ENCODE measurements at regions not wholly inside any gene's neighbourhood (a gene's known extent, or its start where the extent isn't known, plus 50 kb on each side); places are given as distances from the start of the nearest gene placed in this dataset.
"Not testable (repeated sequence)": the region's sequence is repeated elsewhere in the genome, so short reads cannot be mapped to it uniquely, and the experiment has no call there.

- no peak for DNase-seq
Measured at GRCh38 chr2:10224734-10225133, 78.0 kb upstream of the HPCAL1 start.

- peak in 1 of 5 donors; percentile 8 for DNase-seq
Measured at GRCh38 chr2:10225291-10226037, 77.2 kb upstream of the HPCAL1 start.

- DNase-seq = peak in 1 of 5 donors; percentile 8
Measured at GRCh38 chr2:10226038-10226724, 76.5 kb upstream of the HPCAL1 start.

- DNase-seq = peak in 1 of 5 donors; percentile 1
Measured at GRCh38 chr2:10228611-10229365, 73.9 kb upstream of the HPCAL1 start.

DNA sequence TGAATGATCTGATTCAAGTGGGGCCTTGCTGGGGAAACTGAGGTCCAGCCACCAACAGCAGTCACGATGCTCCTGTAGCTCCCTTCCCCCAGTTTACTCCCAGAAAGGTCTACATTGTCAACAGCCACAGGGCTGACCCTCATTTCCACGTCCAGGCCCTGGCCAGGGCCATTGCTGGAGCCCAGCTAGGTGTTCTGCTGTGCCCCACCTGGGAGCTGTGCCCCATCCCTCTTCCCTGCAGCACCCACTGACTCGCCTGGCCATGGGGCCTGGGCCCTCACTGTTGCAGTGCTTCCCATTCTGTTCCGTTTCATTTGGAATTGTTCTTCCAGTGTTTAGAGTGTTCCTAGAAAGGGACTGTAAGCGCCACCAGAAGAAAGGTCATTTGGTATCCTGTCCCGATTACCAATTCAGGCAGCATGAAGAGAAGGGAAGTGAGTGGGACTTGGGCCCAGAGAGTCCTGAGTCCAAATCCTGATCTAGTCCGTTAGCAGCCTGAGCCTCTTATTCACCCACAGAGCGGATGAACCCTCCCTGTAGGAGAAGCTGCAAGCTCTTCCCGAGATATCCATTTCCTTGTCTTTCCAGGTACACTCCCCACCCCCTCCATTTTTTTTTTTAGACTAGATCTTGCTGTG, 73.1 kb upstream of the HPCAL1 start:
- DNase-seq = no peak

DNA sequence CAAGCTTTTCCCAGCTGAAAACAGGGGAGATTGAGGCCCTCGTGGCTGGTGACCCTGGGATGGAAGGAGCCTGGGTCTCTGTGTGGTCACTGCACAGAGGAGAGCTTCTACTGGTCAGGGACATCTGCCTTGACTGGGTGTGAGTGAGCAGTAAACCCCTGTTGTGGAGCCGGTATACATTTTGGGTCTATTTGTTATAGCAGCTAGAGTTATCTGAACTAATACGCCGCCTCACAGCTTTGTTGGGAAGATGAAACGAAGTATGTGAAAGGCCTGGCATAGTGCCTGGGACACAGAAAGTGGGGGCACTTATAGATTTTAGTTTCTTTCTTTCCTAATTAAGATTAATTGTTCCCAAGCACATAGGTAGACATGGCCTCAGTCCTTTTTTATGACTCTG, 72.2 kb upstream of the HPCAL1 start:
- DNase-seq = no peak

DNA sequence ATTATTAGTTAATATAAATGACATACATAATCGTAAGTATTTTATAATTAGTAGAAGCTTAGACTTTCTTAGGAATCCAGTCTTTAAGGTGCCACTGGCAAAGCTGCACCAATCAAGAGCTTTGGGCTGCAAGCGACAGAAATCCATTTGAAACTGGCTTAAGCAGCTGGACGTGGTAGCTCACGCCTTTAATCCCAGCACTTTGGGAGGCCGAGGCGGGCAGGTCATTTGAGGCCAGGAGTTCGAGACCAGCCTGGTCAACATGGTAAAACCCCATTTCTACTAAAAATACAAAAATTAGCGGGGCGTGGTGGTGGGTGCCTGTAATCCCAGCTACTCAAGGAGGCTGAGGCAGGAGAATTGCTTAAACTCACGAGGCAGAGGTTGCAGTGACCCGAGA, 71.8 kb upstream of the HPCAL1 start:
- not testable (repeated sequence) for DNase-seq

GRCh38 chr2:10231551-10232085, 71.1 kb upstream of the HPCAL1 start:
- DNase-seq = no peak

GRCh38 chr2:10232096-10232815, 70.4 kb upstream of the HPCAL1 start:
- DNase-seq = peak in 1 of 5 donors; percentile 4

GRCh38 chr2:10233131-10234012, 69.3 kb upstream of the HPCAL1 start:
- DNase-seq = no peak

DNA sequence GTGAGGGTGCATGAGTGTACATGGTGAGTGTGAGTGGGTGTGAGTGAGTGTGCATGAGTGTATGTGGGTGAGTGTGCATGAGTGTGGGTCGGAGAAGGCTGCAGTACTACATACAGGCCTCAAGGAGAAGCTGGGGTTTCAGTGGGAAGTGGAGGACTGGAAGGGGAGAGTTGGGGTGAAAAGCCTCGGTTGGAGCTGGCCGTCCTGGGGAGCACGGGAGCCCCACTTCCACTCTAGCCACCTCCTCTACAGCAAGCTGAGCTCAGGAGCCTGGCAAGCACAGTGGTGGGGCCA, 68.7 kb upstream of the HPCAL1 start:
- DNase-seq = peak in 1 of 5 donors; percentile 6

- peak in 1 of 5 donors; percentile 2 for DNase-seq
Measured at GRCh38 chr2:10234409-10235094, 68.2 kb upstream of the HPCAL1 start.

DNA sequence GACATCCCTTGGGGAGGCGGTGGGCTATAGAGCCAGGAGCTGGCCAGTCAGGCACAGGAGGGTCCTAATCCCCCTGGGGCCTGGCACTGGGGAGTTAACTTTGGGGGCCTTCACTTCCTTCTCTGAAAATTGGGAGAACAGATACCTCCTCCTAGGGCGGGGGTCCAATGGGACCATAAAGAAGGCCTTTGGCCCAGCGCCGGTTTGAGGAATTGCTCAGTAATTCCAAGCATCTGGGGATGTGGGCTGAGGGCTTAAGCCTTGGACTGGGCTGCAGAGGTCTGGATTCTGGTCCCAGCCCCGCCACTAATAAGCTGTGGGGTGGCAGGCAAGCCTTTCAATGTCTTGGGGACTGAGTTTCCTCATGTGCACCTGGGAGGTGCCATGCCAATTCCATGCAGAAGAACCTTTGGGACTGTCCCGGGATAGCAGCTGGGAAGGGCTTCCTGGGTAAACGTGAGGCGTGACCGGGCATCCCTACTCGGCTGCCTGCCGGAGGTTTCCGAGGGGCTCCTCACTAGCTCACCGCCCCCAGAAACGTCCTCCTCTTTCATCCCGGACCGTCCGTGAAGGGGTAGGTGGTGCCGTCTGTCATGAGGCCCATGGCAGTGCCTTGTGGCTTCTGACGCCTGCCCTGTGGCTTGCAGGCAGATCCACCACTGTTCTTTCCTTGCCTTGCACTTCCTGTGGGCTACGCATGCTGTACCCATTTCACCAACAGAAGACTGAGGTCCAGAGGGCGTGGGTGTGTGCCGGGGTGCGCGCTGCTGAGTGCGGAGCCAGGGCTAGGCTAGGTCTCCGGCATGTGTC, 67.4 kb upstream of the HPCAL1 start:
- peak in 1 of 5 donors; percentile 5 for DNase-seq

DNA sequence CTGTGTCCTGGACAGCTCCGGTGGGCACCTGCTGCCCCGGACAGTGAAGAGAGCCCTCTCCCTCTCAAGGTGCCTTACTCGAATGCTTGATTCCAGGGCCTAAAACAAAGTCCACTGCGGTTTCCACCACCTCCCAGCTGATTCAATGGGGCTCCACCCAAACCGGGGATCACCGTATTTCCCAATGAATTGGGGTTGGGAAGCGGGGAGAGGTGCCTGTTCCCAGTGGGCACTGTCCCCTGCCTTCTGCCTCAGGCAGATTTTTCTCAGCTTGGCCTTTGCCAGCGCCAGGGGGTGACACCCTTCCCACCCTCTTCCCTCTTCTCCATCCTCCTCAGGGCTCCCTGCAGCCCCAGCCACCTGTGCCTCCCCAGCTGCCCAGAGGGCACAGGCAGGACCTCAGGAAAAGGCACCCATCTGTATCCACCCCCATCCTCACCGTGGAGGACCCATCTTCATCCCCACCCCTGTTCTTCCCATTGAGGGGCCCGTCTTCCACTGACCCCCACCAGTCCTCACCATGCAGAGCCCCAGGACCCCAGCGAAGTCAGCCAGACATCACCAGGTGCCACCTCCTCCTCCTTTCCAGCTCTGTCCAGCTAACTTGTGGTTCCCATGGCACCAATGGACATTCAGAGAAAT, 66.7 kb upstream of the HPCAL1 start:
- peak in 1 of 5 donors; percentile 9 for DNase-seq

DNA sequence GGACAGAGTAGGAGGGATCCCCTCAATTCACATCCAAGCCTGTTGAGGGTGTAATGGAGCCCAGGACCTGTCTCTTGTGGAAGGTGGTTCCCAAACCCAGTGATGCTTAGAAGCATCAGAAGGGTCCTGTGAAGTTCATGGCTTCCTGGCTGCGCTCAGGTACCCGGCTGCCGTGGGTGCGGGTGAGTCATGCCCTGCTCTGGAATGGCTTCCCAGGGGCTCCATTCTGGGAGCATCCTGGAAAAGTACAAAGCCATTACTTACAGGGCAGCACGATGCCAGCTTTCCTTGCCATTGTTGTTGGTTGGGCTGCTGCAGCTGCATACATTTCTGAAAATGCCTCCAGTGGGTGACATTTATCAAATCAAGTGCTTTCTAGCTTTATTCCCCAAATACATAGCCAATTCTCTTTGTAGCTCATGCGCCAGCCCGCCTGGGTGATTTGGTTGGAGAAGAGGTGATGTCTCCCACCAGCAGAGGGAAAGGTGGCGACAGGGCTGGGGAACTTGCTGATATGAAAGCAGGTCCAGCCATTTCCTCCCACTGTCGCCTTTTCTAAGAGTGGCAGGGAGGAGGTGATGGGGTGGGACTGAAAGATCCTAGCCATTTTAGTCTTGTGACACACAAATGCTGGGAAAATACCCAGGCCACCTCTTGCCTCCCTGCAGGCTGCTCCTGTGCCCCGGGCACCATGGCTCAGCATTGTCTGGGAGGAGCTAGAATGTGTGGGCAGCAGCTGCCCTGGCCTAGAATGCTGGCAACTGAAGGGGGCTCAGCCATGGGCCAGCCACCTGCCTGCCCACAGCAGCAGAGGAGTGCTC, 65.9 kb upstream of the HPCAL1 start:
- peak in 1 of 5 donors; percentile 5 for DNase-seq

DNA sequence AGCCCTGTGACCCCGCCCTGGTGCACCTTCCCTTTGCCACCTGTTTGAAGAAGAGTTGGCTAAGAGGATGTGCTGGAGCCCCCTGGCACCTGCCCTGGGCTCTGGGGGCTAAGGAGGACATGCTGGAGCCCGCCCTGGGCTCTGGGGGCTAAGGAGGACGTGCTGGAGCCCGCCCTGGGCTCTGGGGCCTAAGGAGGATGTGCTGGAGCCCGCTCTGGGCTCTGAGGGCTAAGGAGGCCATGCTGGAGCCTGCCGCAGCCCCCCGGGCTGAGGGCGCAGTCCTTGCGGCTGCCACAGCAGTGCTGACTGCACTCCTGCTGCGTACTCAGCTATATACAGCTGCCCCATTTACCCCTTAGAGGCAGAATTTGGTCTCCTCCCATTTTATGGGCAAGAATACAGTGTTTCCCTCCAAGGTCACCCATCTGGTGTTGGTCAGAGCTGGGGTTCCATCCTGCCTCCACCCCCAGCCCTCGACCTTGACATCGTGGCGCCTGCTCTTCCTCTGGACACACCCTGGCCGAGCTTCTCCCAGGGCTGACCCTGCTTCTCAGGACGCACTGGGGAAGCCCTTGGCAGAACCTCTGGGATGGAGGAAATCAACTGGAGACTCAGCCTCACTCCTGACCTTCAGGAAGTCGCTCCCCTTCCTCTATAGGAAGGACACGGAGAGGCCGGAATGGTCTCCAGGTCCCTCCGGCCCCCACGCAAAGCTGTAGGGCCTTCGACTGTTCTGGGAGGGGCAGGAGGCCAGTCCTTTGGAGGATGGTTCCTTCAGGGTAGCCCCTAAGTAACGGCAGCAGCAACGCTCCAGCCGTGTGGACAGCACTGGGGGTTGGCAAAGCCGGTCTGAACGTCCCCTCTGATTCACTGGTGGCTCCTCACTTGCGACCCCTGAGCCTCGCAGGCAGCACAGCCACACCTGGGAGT, 65.0 kb upstream of the HPCAL1 start:
- peak in 1 of 5 donors; percentile 5 for DNase-seq

- DNase-seq = peak in 1 of 5 donors; percentile 2
Measured at GRCh38 chr2:10238396-10238795, 64.3 kb upstream of the HPCAL1 start.
